H9 (cell line): ENCODE measurements at regions not wholly inside any gene's neighbourhood (a gene's known extent, or its start where the extent isn't known, plus 50 kb on each side); places are given as distances from the start of the nearest gene placed in this dataset.

Experiments used
- DNase-seq: peaks from one replicate; pipeline ENCODE4 v3.0.0-alpha.2; 2017
- H2AFZ ChIP-seq: one replicate; pipeline ENCODE4 v1.6.1; 2013; ENCODE audit warnings: mild to moderate bottlenecking, low read length, control low read depth, moderate library complexity
- H2AK5ac ChIP-seq: 2 replicates; pipeline ENCODE4 v1.6.1; 2013; ENCODE audit warnings: low read length, control low read depth, mixed read lengths; ENCODE audit not compliant: insufficient read length
- H2BK120ac ChIP-seq: one replicate; pipeline ENCODE4 v1.6.1; 2013; ENCODE audit warnings: low read depth, mild to moderate bottlenecking, low read length, control low read depth, inconsistent platforms; ENCODE audit not compliant: poor library complexity, severe bottlenecking
- H2BK12ac ChIP-seq: 2 replicates; pipeline ENCODE4 v1.6.1; 2013; ENCODE audit warnings: low read length, control low read depth, mixed read lengths, low read depth; ENCODE audit not compliant: insufficient read length
- H2BK15ac ChIP-seq: 2 replicates; pipeline ENCODE4 v1.6.1; 2013; ENCODE audit warnings: low read depth, low read length, control low read depth
- H2BK20ac ChIP-seq: one replicate; pipeline ENCODE4 v1.6.1; 2013; ENCODE audit warnings: low read depth, mild to moderate bottlenecking, low read length, control low read depth, inconsistent platforms; ENCODE audit not compliant: poor library complexity, severe bottlenecking
- H2BK5ac ChIP-seq: 2 replicates; pipeline ENCODE4 v1.6.1; 2013; ENCODE audit warnings: low read length, control low read depth, mixed read lengths; ENCODE audit not compliant: insufficient read length
- H3K14ac ChIP-seq: 2 replicates; pipeline ENCODE4 v1.6.1; 2013; ENCODE audit warnings: low read length, control low read depth; ENCODE audit not compliant: insufficient read depth
- H3K18ac ChIP-seq: 2 replicates; pipeline ENCODE4 v1.6.1; 2013; ENCODE audit warnings: low read depth, mild to moderate bottlenecking, mixed read lengths, low read length, control low read depth; ENCODE audit not compliant: insufficient read length
- H3K23ac ChIP-seq: 2 replicates; pipeline ENCODE4 v1.6.1; 2013; ENCODE audit warnings: low read length, control low read depth, mixed read lengths, low read depth; ENCODE audit not compliant: insufficient read length
- H3K23me2 ChIP-seq: 2 replicates; pipeline ENCODE4 v1.6.1; 2013; ENCODE audit warnings: low read depth, mild to moderate bottlenecking, mixed read lengths, low read length, control low read depth; ENCODE audit not compliant: insufficient read length, poor library complexity, severe bottlenecking
- H3K27ac ChIP-seq: 2 replicates; pipeline ENCODE4 v1.5.1; 2013; ENCODE audit warnings: low read length, control low read depth, mixed read lengths, low read depth; ENCODE audit not compliant: insufficient read length
- H3K27me3 ChIP-seq: 2 replicates; pipeline ENCODE4 v1.6.1; 2013; ENCODE audit warnings: low read length, control low read depth, inconsistent platforms; ENCODE audit not compliant: insufficient read depth
- H3K4ac ChIP-seq: 2 replicates; pipeline ENCODE4 v1.6.1; 2013; ENCODE audit warnings: low read depth, mild to moderate bottlenecking, control low read depth, inconsistent platforms, low read length, moderate library complexity
- H3K4me1 ChIP-seq: 2 replicates; pipeline ENCODE4 v1.6.1; 2013; ENCODE audit warnings: low read length, control low read depth, inconsistent platforms; ENCODE audit not compliant: insufficient read depth
- H3K4me2 ChIP-seq: 2 replicates; pipeline ENCODE4 v1.6.1; 2013; ENCODE audit warnings: low read length, control low read depth, mixed read lengths; ENCODE audit not compliant: insufficient read length, insufficient read depth
- H3K56ac ChIP-seq: 2 replicates; pipeline ENCODE4 v1.6.1; 2013; ENCODE audit warnings: low read depth, mild to moderate bottlenecking, mixed read lengths, low read length, control low read depth; ENCODE audit not compliant: insufficient read length
- H3K79me1 ChIP-seq: 2 replicates; pipeline ENCODE4 v1.6.1; 2013; ENCODE audit warnings: low read depth, mild to moderate bottlenecking, moderate library complexity, low read length, control low read depth, inconsistent platforms; ENCODE audit not compliant: insufficient read depth, poor library complexity, severe bottlenecking
- H3K79me2 ChIP-seq: 2 replicates; pipeline ENCODE4 v1.6.1; 2013; ENCODE audit warnings: low read length, control low read depth, inconsistent platforms; ENCODE audit not compliant: insufficient read depth
- H3K9ac ChIP-seq: 2 replicates; pipeline ENCODE4 v1.6.1; 2013; ENCODE audit warnings: low read length, control low read depth, mixed read lengths; ENCODE audit not compliant: insufficient read length; ENCODE audit errors: extremely low read depth
- H3K9me3 ChIP-seq: one replicate; pipeline ENCODE4 v1.6.1; 2013; ENCODE audit warnings: low read depth, low read length, inconsistent platforms; ENCODE audit not compliant: control insufficient read depth
- H3T11ph ChIP-seq: one replicate; pipeline ENCODE4 v1.6.1; 2013; ENCODE audit warnings: mild to moderate bottlenecking, low read length, control low read depth, inconsistent platforms
- H4K20me1 ChIP-seq: one replicate; pipeline ENCODE4 v1.6.1; 2013; ENCODE audit not compliant: control insufficient read depth, insufficient read length, insufficient read depth
- H4K5ac ChIP-seq: 2 replicates; pipeline ENCODE4 v1.6.1; 2013; ENCODE audit warnings: low read depth, mild to moderate bottlenecking, mixed read lengths, low read length, control low read depth; ENCODE audit not compliant: insufficient read length
- H4K8ac ChIP-seq: replicated peaks from 2 replicates; pipeline ENCODE4 v1.6.1; 2013; ENCODE audit warnings: low read length, control low read depth, mixed read lengths, low read depth; ENCODE audit not compliant: insufficient read length
- H4K91ac ChIP-seq: 2 replicates; pipeline ENCODE4 v1.6.1; 2013; ENCODE audit warnings: low read depth, mild to moderate bottlenecking, moderate library complexity, mixed read lengths, low read length, control low read depth; ENCODE audit not compliant: insufficient read length
- H3K27ac Mint-ChIP-seq, 3 experiments: 2 replicates in 2 of 3; 3 replicates in 1 of 3; pipeline ENCODE4 v1.8.0; 2020 to 2021; ENCODE audit warnings: mixed read lengths in 3 of 3, mild to moderate bottlenecking in 1 of 3, moderate library complexity in 1 of 3
- H3K27me3 Mint-ChIP-seq: 2 replicates; pipeline ENCODE4 v1.8.0; 2021; ENCODE audit warnings: low read depth, mild to moderate bottlenecking, moderate library complexity, mixed read lengths
- H3K36me3 Mint-ChIP-seq, 3 experiments: 2 replicates in 2 of 3; 3 replicates in 1 of 3; pipeline ENCODE4 v1.8.0; 2020 to 2021; ENCODE audit warnings: low read depth in 3 of 3, mixed read lengths in 3 of 3; ENCODE audit not compliant: insufficient read depth in 1 of 3
- H3K4me1 Mint-ChIP-seq, 2 experiments: 2 replicates each; pipeline ENCODE4 v1.8.0; 2020; ENCODE audit warnings: mixed read lengths in 2 of 2
- H3K4me3 Mint-ChIP-seq, 2 experiments: 2 replicates in 1 of 2; 3 replicates in 1 of 2; pipeline ENCODE4 v1.8.0; 2020 to 2021; ENCODE audit warnings: mild to moderate bottlenecking in 2 of 2, mixed read lengths in 2 of 2, moderate library complexity in 1 of 2
- H3K9me3 Mint-ChIP-seq, 2 experiments: 2 replicates in 1 of 2; 3 replicates in 1 of 2; pipeline ENCODE4 v1.8.0; 2020; ENCODE audit warnings: mild to moderate bottlenecking in 2 of 2, mixed read lengths in 2 of 2, moderate library complexity in 1 of 2
- WGBS: extraction: QIAGEN DNeasy Blood & Tissue Kit; methylation state at CpG from one replicate; pipeline ENCODE4 v1.1.7; 2013; ENCODE audit warnings: missing lambda C conversion rate, low lambda C conversion rate, mixed read lengths; ENCODE audit not compliant: insufficient read length; ENCODE audit errors: extremely low coverage; 5-methylcytosine and 5-hydroxymethylcytosine counted together
- TF ChIP-seq, protein P1 (sequence below): fragments of 200-600 bp; sonication (generic); conservative IDR thresholded peaks from 3 replicates; pipeline ENCODE4 v1.8.0; 2021; ENCODE audit warnings: antibody characterized with exemption, mild to moderate bottlenecking

DNA sequence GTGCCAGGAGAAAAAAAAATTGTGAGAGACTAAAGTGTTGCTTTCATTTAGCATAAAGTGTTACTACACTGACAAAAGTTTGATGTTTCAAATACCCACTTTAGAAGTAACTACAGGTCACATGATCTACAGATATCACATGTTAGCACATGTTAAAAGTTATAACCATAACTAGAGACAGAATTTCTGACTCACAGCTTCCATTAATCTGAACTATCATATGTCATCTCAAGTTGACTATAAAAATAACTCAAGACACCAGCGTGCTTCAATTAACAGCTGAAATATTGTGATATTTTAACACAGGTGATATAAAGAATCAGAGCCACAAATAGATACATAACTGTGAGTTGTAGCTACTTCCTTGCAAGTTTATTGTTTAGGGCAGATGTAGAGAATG lies 591.5 kb upstream of the PITX2 start:
- no peak overlapping the region for H4K91ac ChIP-seq
- no peaks in the 10 kb centered on the region for H3K27me3 ChIP-seq
- H3K23ac ChIP-seq: no peak overlapping the region
- TF ChIP-seq, protein P1, sequence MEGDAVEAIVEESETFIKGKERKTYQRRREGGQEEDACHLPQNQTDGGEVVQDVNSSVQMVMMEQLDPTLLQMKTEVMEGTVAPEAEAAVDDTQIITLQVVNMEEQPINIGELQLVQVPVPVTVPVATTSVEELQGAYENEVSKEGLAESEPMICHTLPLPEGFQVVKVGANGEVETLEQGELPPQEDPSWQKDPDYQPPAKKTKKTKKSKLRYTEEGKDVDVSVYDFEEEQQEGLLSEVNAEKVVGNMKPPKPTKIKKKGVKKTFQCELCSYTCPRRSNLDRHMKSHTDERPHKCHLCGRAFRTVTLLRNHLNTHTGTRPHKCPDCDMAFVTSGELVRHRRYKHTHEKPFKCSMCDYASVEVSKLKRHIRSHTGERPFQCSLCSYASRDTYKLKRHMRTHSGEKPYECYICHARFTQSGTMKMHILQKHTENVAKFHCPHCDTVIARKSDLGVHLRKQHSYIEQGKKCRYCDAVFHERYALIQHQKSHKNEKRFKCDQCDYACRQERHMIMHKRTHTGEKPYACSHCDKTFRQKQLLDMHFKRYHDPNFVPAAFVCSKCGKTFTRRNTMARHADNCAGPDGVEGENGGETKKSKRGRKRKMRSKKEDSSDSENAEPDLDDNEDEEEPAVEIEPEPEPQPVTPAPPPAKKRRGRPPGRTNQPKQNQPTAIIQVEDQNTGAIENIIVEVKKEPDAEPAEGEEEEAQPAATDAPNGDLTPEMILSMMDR: no peak
- H3K27ac ChIP-seq: no peak overlapping the region
- no peak overlapping the region for H2AFZ ChIP-seq
- H3K27me3 Mint-ChIP-seq: no peaks in the 10 kb centered on the region
- no peak overlapping the region for H2BK5ac ChIP-seq
- no peaks in the 10 kb centered on the region for H3K36me3 Mint-ChIP-seq
- H3K9me3 ChIP-seq: no peaks in the 10 kb centered on the region
- H3K79me1 ChIP-seq: no peaks in the 10 kb centered on the region
- H3K56ac ChIP-seq: no peak overlapping the region
- H3K18ac ChIP-seq: no peak overlapping the region
- no peak overlapping the region for H2BK120ac ChIP-seq
- no peak overlapping the region for H3K4ac ChIP-seq
- no peak overlapping the region for H4K5ac ChIP-seq
- H3K4me2 ChIP-seq: no peak overlapping the region
- H3K4me1 Mint-ChIP-seq: peaks cover 22% of the 10 kb centered on the region in 2 experiments
- no peaks in the 10 kb centered on the region for H3K23me2 ChIP-seq
- no peak overlapping the region for H2BK12ac ChIP-seq
- no peaks in the 10 kb centered on the region for H4K20me1 ChIP-seq
- H2BK15ac ChIP-seq: no peak overlapping the region
- no peak overlapping the region for H3K4me3 Mint-ChIP-seq
- no peak overlapping the region for H3K14ac ChIP-seq
- no peak overlapping the region for H3T11ph ChIP-seq
- no peak overlapping the region for H3K27ac Mint-ChIP-seq
- H3K4me1 ChIP-seq: peaks cover 4% of the 10 kb centered on the region; the same call in 1 of the 2 replicates
- no peak overlapping the region for H2BK20ac ChIP-seq
- H3K9ac ChIP-seq: no peak overlapping the region
- no peak overlapping the region for H4K8ac ChIP-seq
- no peak overlapping the region for H2AK5ac ChIP-seq
- no peak for DNase-seq
- no peaks in the 10 kb centered on the region; a peak in 1 of 5 replicates for H3K9me3 Mint-ChIP-seq
- no peaks in the 10 kb centered on the region for H3K79me2 ChIP-seq
- WGBS: no CpG with 5 or more reads among the region's 1 CpG
